Mesenchymal stem cell (in vitro differentiated cells and primary cell): ENCODE measurements at regions not wholly inside any gene's neighbourhood (a gene's known extent, or its start where the extent isn't known, plus 50 kb on each side); places are given as distances from the start of the nearest gene placed in this dataset.
A peak's percentile ranks its signal among the peaks of the same experiment; 100 is the strongest.

ENCODE experiments used
- DNase-seq: peaks from one replicate; pipeline ENCODE4 v3.0.0-alpha.2; 2013
- H2AFZ ChIP-seq: one replicate; pipeline ENCODE4 v1.6.1; 2013; ENCODE audit warnings: low read depth, mild to moderate bottlenecking, control low read depth, inconsistent platforms, low read length, moderate library complexity
- H2AK5ac ChIP-seq: 2 replicates; pipeline ENCODE4 v1.6.1; 2013; ENCODE audit warnings: low read length, moderate library complexity, mild to moderate bottlenecking, inconsistent platforms; ENCODE audit not compliant: severe bottlenecking
- H2BK120ac ChIP-seq: one replicate; pipeline ENCODE4 v1.6.1; 2013; ENCODE audit warnings: low read depth, mild to moderate bottlenecking, inconsistent platforms, low read length, moderate library complexity
- H2BK12ac ChIP-seq, 2 experiments: one replicate each; pipeline ENCODE4 v1.6.1; 2013; ENCODE audit warnings: inconsistent platforms in 2 of 2, low read length in 2 of 2, mild to moderate bottlenecking in 2 of 2, moderate library complexity in 2 of 2, control low read depth in 1 of 2
- H2BK15ac ChIP-seq: one replicate; pipeline ENCODE4 v1.6.1; 2013; ENCODE audit warnings: mild to moderate bottlenecking, low read depth, inconsistent platforms; ENCODE audit not compliant: poor library complexity, severe bottlenecking
- H2BK5ac ChIP-seq: 2 replicates; pipeline ENCODE4 v1.6.1; 2013; ENCODE audit warnings: low read depth, mild to moderate bottlenecking, low read length, control low read depth, inconsistent platforms; ENCODE audit not compliant: poor library complexity, severe bottlenecking
- H3K14ac ChIP-seq, 2 experiments: one replicate each; pipeline ENCODE4 v1.6.1; 2013; ENCODE audit warnings: inconsistent platforms in 2 of 2, low read length in 2 of 2, control low read depth in 1 of 2, mild to moderate bottlenecking in 1 of 2, moderate library complexity in 1 of 2
- H3K18ac ChIP-seq, 2 experiments: one replicate each; pipeline ENCODE4 v1.6.1; 2013; ENCODE audit warnings: inconsistent platforms in 2 of 2, low read length in 2 of 2, control low read depth in 1 of 2, low read depth in 1 of 2, mild to moderate bottlenecking in 1 of 2
- H3K23ac ChIP-seq, 2 experiments: one replicate each; pipeline ENCODE4 v1.6.1; 2013; ENCODE audit warnings: inconsistent platforms in 2 of 2, low read length in 2 of 2, mild to moderate bottlenecking in 2 of 2, moderate library complexity in 2 of 2, control low read depth in 1 of 2
- H3K27ac ChIP-seq: 2 replicates; pipeline ENCODE4 v1.5.1; 2013; ENCODE audit warnings: mild to moderate bottlenecking, moderate library complexity, low read length, control low read depth, inconsistent platforms; ENCODE audit not compliant: poor library complexity, severe bottlenecking
- H3K27me3 ChIP-seq, 2 experiments: 2 replicates each; pipeline versions ENCODE4 v1.6.1 to v1.7.0; 2013; ENCODE audit warnings: low read length in 2 of 2, mild to moderate bottlenecking in 2 of 2, moderate library complexity in 2 of 2, control low read depth in 1 of 2, inconsistent platforms in 1 of 2; ENCODE audit not compliant: control insufficient read depth in 1 of 2, insufficient read depth in 1 of 2
- H3K36me3 ChIP-seq, 2 experiments: 2 replicates each; pipeline versions ENCODE4 v1.6.1 to v1.7.0; 2013; ENCODE audit warnings: low read length in 2 of 2, control low read depth in 1 of 2, inconsistent platforms in 1 of 2, low read depth in 1 of 2, mild to moderate bottlenecking in 1 of 2; ENCODE audit not compliant: insufficient read depth in 2 of 2, control insufficient read depth in 1 of 2
- H3K4ac ChIP-seq, 2 experiments: one replicate each; pipeline ENCODE4 v1.6.1; 2013; ENCODE audit warnings: inconsistent platforms in 2 of 2, low read length in 2 of 2, mild to moderate bottlenecking in 2 of 2, moderate library complexity in 2 of 2, control low read depth in 1 of 2, low read depth in 1 of 2
- H3K4me1 ChIP-seq: 2 replicates; pipeline ENCODE4 v1.6.1; 2013; ENCODE audit warnings: low read depth, low read length, control low read depth; ENCODE audit not compliant: control insufficient read depth, insufficient read depth
- H3K4me2 ChIP-seq: 2 replicates; pipeline ENCODE4 v1.6.1; 2013; ENCODE audit warnings: low read length, mild to moderate bottlenecking, inconsistent platforms; ENCODE audit not compliant: poor library complexity, severe bottlenecking
- H3K4me3 ChIP-seq, 2 experiments: 2 replicates each; pipeline versions ENCODE4 v1.5.1 to v1.7.0; 2013; ENCODE audit warnings: low read length in 2 of 2, mild to moderate bottlenecking in 2 of 2, control low read depth in 1 of 2, low read depth in 1 of 2; ENCODE audit not compliant: insufficient read depth in 1 of 2
- H3K79me1 ChIP-seq: replicated peaks from 2 replicates; pipeline ENCODE4 v1.6.1; 2013; ENCODE audit warnings: mild to moderate bottlenecking, control low read depth, low read length, inconsistent platforms; ENCODE audit not compliant: poor library complexity, severe bottlenecking
- H3K9ac ChIP-seq: 2 replicates; pipeline ENCODE4 v1.7.0; 2013; ENCODE audit warnings: mild to moderate bottlenecking, low read length, moderate library complexity
- H3K9me3 ChIP-seq: 2 replicates; pipeline ENCODE4 v1.7.0; 2013; ENCODE audit warnings: mild to moderate bottlenecking, low read length; ENCODE audit not compliant: control insufficient read depth
- H4K8ac ChIP-seq: one replicate; pipeline ENCODE4 v1.6.1; 2013; ENCODE audit warnings: inconsistent platforms, mild to moderate bottlenecking, low read length, moderate library complexity
- H4K91ac ChIP-seq: one replicate; pipeline ENCODE4 v1.6.1; 2013; ENCODE audit warnings: mild to moderate bottlenecking, low read length, inconsistent platforms
- WGBS: methylation state at CpG from one replicate; pipeline ENCODE4 v1.1.7; 2013; ENCODE audit warnings: mixed read lengths; 5-methylcytosine and 5-hydroxymethylcytosine counted together

- peak overlapping the region; percentile 3 for H3K9ac ChIP-seq
- WGBS: no CpG with 5 or more reads among the region's 1 CpG
- no peak for DNase-seq
- H2BK5ac ChIP-seq: no peak overlapping the region
- H2AK5ac ChIP-seq: no peak overlapping the region
- H2BK120ac ChIP-seq: no peak overlapping the region
- no peak overlapping the region for H3K23ac ChIP-seq
- H3K4me2 ChIP-seq: no peak overlapping the region
- no peak overlapping the region for H4K8ac ChIP-seq
- H2BK15ac ChIP-seq: no peak overlapping the region
- no peak overlapping the region for H3K4me3 ChIP-seq
- H3K27ac ChIP-seq: no peak overlapping the region
- H3K27me3 ChIP-seq: no peaks in the 10 kb centered on the region
- no peak overlapping the region for H3K4ac ChIP-seq
- H3K18ac ChIP-seq: no peak overlapping the region
- H2BK12ac ChIP-seq: no peak overlapping the region
- H4K91ac ChIP-seq: no peak overlapping the region
- H2AFZ ChIP-seq: no peak overlapping the region
- H3K14ac ChIP-seq: no peak overlapping the region
- H3K9me3 ChIP-seq: no peaks in the 10 kb centered on the region
- H3K4me1 ChIP-seq: no peaks in the 10 kb centered on the region
- H3K79me1 ChIP-seq: no peaks in the 10 kb centered on the region
- H3K36me3 ChIP-seq: peaks cover 0 to 5% of the 10 kb centered on the region in 2 experiments
Measured at GRCh38 chr4:176953021-176953420, 160.3 kb upstream of the VEGFC start.

- Histone ChIP-seq H3K27ac (no peak overlapping the region), H3K4me1 (no peaks in the 10 kb centered on the region)
Measured at GRCh38 chr4:176957353-176958118, 164.8 kb upstream of the VEGFC start.

GRCh38 chr4:176959980-176960379 is 167.3 kb upstream of the VEGFC start:
- Histone ChIP-seq H4K8ac (no peak overlapping the region), H3K27me3 (no peaks in the 10 kb centered on the region), H3K4me3 (no peak overlapping the region), H2BK120ac (no peak overlapping the region), H3K14ac (no peak overlapping the region), H3K4me2 (no peak overlapping the region), H2BK12ac (no peak overlapping the region), H3K9ac (no peak overlapping the region), H3K9me3 (no peaks in the 10 kb centered on the region), H2AFZ (no peak overlapping the region), H3K4me1 (no peaks in the 10 kb centered on the region), H2BK15ac (no peak overlapping the region), H3K4ac (no peak overlapping the region), H2BK5ac (no peak overlapping the region), H2AK5ac (no peak overlapping the region), H4K91ac (no peak overlapping the region), H3K79me1 (no peaks in the 10 kb centered on the region), H3K36me3 (peaks cover 0 to 4% of the 10 kb centered on the region in 2 experiments), H3K18ac (no peak overlapping the region), H3K27ac (no peak overlapping the region), H3K23ac (no peak overlapping the region)
- no peak for DNase-seq
- 88% methylated on average over 4 of the region's 5 CpGs for WGBS

More at GRCh38 chr4:176957353-176958118, 164.8 kb upstream of the VEGFC start:
- no peak overlapping the region for H2AFZ ChIP-seq
- H3K36me3 ChIP-seq: peaks cover 0 to 5% of the 10 kb centered on the region in 2 experiments
- H3K23ac ChIP-seq: no peak overlapping the region
- no peak overlapping the region for H4K91ac ChIP-seq
- no peaks in the 10 kb centered on the region for H3K79me1 ChIP-seq
- H3K4me2 ChIP-seq: no peak overlapping the region
- no peak overlapping the region for H3K18ac ChIP-seq
- 82% methylated on average over 3 of the region's 3 CpGs for WGBS
- H2AK5ac ChIP-seq: no peak overlapping the region
- H3K27me3 ChIP-seq: no peaks in the 10 kb centered on the region
- no peak for DNase-seq
- H3K9ac ChIP-seq: no peak overlapping the region
- H2BK12ac ChIP-seq: no peak overlapping the region
- H3K9me3 ChIP-seq: no peaks in the 10 kb centered on the region
- no peak overlapping the region for H3K4ac ChIP-seq
- no peak overlapping the region for H3K14ac ChIP-seq
- H4K8ac ChIP-seq: no peak overlapping the region
- no peak overlapping the region for H3K4me3 ChIP-seq
- H2BK120ac ChIP-seq: no peak overlapping the region
- no peak overlapping the region for H2BK5ac ChIP-seq
- no peak overlapping the region for H2BK15ac ChIP-seq

GRCh38 chr4:176963121-176963520 is 170.4 kb upstream of the VEGFC start:
- 88% methylated on average over 2 of the region's 2 CpGs for WGBS
- no peaks in the 10 kb centered on the region for H3K27me3 ChIP-seq
- no peak overlapping the region for H3K4me2 ChIP-seq
- no peak overlapping the region for H2BK5ac ChIP-seq
- H3K27ac ChIP-seq: no peak overlapping the region
- no peaks in the 10 kb centered on the region for H3K9me3 ChIP-seq
- H2BK120ac ChIP-seq: no peak overlapping the region
- H2AFZ ChIP-seq: no peak overlapping the region
- DNase-seq: no peak
- no peak overlapping the region for H2BK12ac ChIP-seq
- no peak overlapping the region for H2AK5ac ChIP-seq
- no peak overlapping the region for H3K4ac ChIP-seq
- no peak overlapping the region for H4K91ac ChIP-seq
- no peak overlapping the region for H3K14ac ChIP-seq
- no peak overlapping the region for H3K9ac ChIP-seq
- no peaks in the 10 kb centered on the region for H3K36me3 ChIP-seq
- no peak overlapping the region for H2BK15ac ChIP-seq
- H3K23ac ChIP-seq: no peak overlapping the region
- no peaks in the 10 kb centered on the region for H3K4me1 ChIP-seq
- no peak overlapping the region for H3K4me3 ChIP-seq
- no peak overlapping the region for H3K18ac ChIP-seq
- H4K8ac ChIP-seq: no peak overlapping the region
- no peaks in the 10 kb centered on the region for H3K79me1 ChIP-seq
